Endodermal cell (in vitro differentiated cells): ENCODE measurements at regions not wholly inside any gene's neighbourhood (a gene's known extent, or its start where the extent isn't known, plus 50 kb on each side); places are given as distances from the start of the nearest gene placed in this dataset.

Source experiments
- DNase-seq: peaks from one replicate; pipeline ENCODE4 v3.0.0-alpha.2; 2017
- H3K27ac ChIP-seq: 2 replicates; pipeline ENCODE4 v1.5.1; 2013; ENCODE audit warnings: mild to moderate bottlenecking, low read depth, low read length, moderate library complexity
- H3K27me3 ChIP-seq: 2 replicates; pipeline ENCODE4 v1.6.1; 2013; ENCODE audit warnings: mild to moderate bottlenecking, low read length, moderate library complexity; ENCODE audit not compliant: insufficient read depth, control insufficient read depth, poor library complexity, severe bottlenecking
- H3K36me3 ChIP-seq: 2 replicates; pipeline ENCODE4 v1.7.0; 2013; ENCODE audit warnings: mild to moderate bottlenecking, low read length, moderate library complexity; ENCODE audit not compliant: control insufficient read depth, insufficient read depth
- H3K4me1 ChIP-seq: one replicate; pipeline ENCODE4 v1.7.0; 2013; ENCODE audit warnings: low read length; ENCODE audit not compliant: control insufficient read depth, insufficient read depth
- H3K4me3 ChIP-seq: 2 replicates; pipeline ENCODE4 v1.5.1; 2013; ENCODE audit warnings: mild to moderate bottlenecking, low read length, moderate library complexity
- H3K9ac ChIP-seq: 2 replicates; pipeline ENCODE4 v1.6.1; 2013; ENCODE audit warnings: mild to moderate bottlenecking, low read length, moderate library complexity; ENCODE audit not compliant: poor library complexity, severe bottlenecking; ENCODE audit errors: extremely low read depth
- H3K9me3 ChIP-seq: 2 replicates; pipeline ENCODE4 v1.6.1; 2013; ENCODE audit warnings: mild to moderate bottlenecking, low read length, moderate library complexity; ENCODE audit not compliant: control insufficient read depth
- H3K27ac Mint-ChIP-seq: 2 replicates; pipeline ENCODE4 v1.8.0; 2020; ENCODE audit warnings: mixed read lengths
- H3K27me3 Mint-ChIP-seq: 2 replicates; pipeline ENCODE4 v1.8.0; 2021; ENCODE audit warnings: mild to moderate bottlenecking, mixed read lengths; ENCODE audit not compliant: insufficient read depth
- H3K36me3 Mint-ChIP-seq: 2 replicates; pipeline ENCODE4 v1.8.0; 2020; ENCODE audit warnings: low read depth, mixed read lengths
- H3K4me1 Mint-ChIP-seq: 2 replicates; pipeline ENCODE4 v1.8.0; 2020; ENCODE audit warnings: mixed read lengths
- H3K4me3 Mint-ChIP-seq: 2 replicates; pipeline ENCODE4 v1.8.0; 2020; ENCODE audit warnings: mild to moderate bottlenecking, moderate library complexity, mixed read lengths
- H3K9me3 Mint-ChIP-seq: 2 replicates; pipeline ENCODE4 v1.8.0; 2020; ENCODE audit warnings: mild to moderate bottlenecking, mixed read lengths
- CTCF ChIP-seq: fragments of 200-600 bp; sonication (generic); conservative IDR thresholded peaks from 2 replicates; pipeline ENCODE4 v1.5.0; 2021; ENCODE audit warnings: antibody characterized with exemption, mild to moderate bottlenecking
- WGBS, 2 experiments: methylation state at CpG; one replicate each; pipeline versions ENCODE4 v1.1.5 to v1.1.7; 2013; ENCODE audit warnings: missing lambda C conversion rate in 2 of 2, mixed read lengths in 1 of 2; ENCODE audit not compliant: insufficient coverage in 1 of 2, insufficient read length in 1 of 2; 5-methylcytosine and 5-hydroxymethylcytosine counted together

- Mint-ChIP-seq H3K27ac (no peak overlapping the region), H3K27me3 (peaks cover 2% of the 10 kb centered on the region), H3K4me1 (peaks cover 3% of the 10 kb centered on the region), H3K9me3 (peaks cover 8% of the 10 kb centered on the region), H3K4me3 (no peak overlapping the region), H3K36me3 (no peaks in the 10 kb centered on the region)
- 77 to 87% methylated on average over 7 to 22 of the region's 33 CpGs for WGBS, 2 experiments
- no peak for TF ChIP-seq CTCF
- no peak overlapping the region for H3K9ac ChIP-seq
- no peak overlapping the region for H3K27ac ChIP-seq
- H3K27me3 ChIP-seq = peaks cover 12% of the 10 kb centered on the region
- H3K4me3 ChIP-seq = no peak overlapping the region
- H3K4me1 ChIP-seq = no peaks in the 10 kb centered on the region
- H3K9me3 ChIP-seq = no peaks in the 10 kb centered on the region
- no peak for DNase-seq
- no peaks in the 10 kb centered on the region for H3K36me3 ChIP-seq
Measured at GRCh38 chr11:134522782-134523570, 110.9 kb upstream of the B3GAT1 start.

GRCh38 chr11:134521452-134522289 is 109.6 kb upstream of the B3GAT1 start:
- no peak for DNase-seq
- H3K4me3 ChIP-seq = no peak overlapping the region
- Mint-ChIP-seq H3K4me3 (no peak overlapping the region), H3K4me1 (peaks cover 11% of the 10 kb centered on the region), H3K36me3 (no peaks in the 10 kb centered on the region), H3K9me3 (peaks cover 8% of the 10 kb centered on the region), H3K27ac (no peak overlapping the region), H3K27me3 (peaks cover 5% of the 10 kb centered on the region)
- H3K9me3 ChIP-seq = no peaks in the 10 kb centered on the region
- H3K27me3 ChIP-seq = peaks cover 6% of the 10 kb centered on the region
- 88 to 89% methylated on average over 7 to 17 of the region's 18 CpGs for WGBS, 2 experiments
- no peak overlapping the region for H3K9ac ChIP-seq
- no peaks in the 10 kb centered on the region for H3K4me1 ChIP-seq
- H3K36me3 ChIP-seq = no peaks in the 10 kb centered on the region
- H3K27ac ChIP-seq = no peak overlapping the region
- no peak for TF ChIP-seq CTCF

- Mint-ChIP-seq H3K27me3 (peaks cover 6% of the 10 kb centered on the region), H3K4me3 (no peak overlapping the region), H3K36me3 (no peaks in the 10 kb centered on the region), H3K4me1 (peaks cover 18% of the 10 kb centered on the region), H3K9me3 (peaks cover 8% of the 10 kb centered on the region), H3K27ac (no peak overlapping the region)
- no peak overlapping the region for H3K9ac ChIP-seq
- no peak overlapping the region for H3K27ac ChIP-seq
- no peaks in the 10 kb centered on the region for H3K36me3 ChIP-seq
- TF ChIP-seq CTCF = no peak
- no peaks in the 10 kb centered on the region for H3K4me1 ChIP-seq
- no peak overlapping the region for H3K4me3 ChIP-seq
- H3K27me3 ChIP-seq = peaks cover 6% of the 10 kb centered on the region
- no peaks in the 10 kb centered on the region for H3K9me3 ChIP-seq
- 92 to 93% methylated on average over 14 of the region's 14 CpGs for WGBS, 2 experiments
- DNase-seq = no peak
Measured at GRCh38 chr11:134521001-134521400, 109.0 kb upstream of the B3GAT1 start.
